ENCODE measurements at regions not wholly inside any gene's neighbourhood (a gene's known extent, or its start where the extent isn't known, plus 50 kb on each side); places are given as distances from the start of the nearest gene placed in this dataset.

DNA sequence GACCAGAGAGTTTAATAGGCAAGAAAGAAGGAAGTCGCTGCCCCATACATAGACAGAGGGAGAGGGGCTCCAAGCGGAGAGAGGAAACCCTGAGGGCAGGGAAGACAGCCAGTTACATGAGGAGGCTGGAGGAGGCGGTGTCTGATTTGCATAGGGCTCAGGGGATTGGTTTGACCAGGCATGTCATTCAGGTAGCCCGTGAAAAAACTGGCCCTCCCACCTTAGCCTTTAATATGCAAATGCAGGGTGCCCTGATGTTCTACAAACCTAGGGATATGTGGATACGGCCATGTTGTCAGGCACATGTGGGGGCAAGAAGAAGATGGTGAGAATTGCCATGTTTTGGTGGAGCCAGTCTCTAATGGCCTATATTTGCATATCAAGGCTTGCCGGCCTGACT lies 1461.6 kb downstream of the PCDH9 start:
- Histone ChIP-seq H3K4me3 (ENCODE audit: low read depth, low read length) (no peak overlapping the region), H3K27ac (ENCODE audit: low read depth, low read length) (no peak overlapping the region), H3K9me3 (ENCODE audit: control insufficient read depth, insufficient read depth, low read depth, low read length) (peaks cover 23% of the 10 kb centered on the region), H3K36me3 (ENCODE audit: control insufficient read depth, insufficient read depth, low read length) (no peaks in the 10 kb centered on the region), H3K27me3 (ENCODE audit: control insufficient read depth, insufficient read depth, low read length) (no peaks in the 10 kb centered on the region), H3K4me1 (ENCODE audit: control insufficient read depth, insufficient read depth, low read length) (0 out of 2 replicates have a peak, but pooled peaks cover 4% of the 10 kb centered on the region), H3K9ac (ENCODE audit: low read length) (no peak overlapping the region)

DNA sequence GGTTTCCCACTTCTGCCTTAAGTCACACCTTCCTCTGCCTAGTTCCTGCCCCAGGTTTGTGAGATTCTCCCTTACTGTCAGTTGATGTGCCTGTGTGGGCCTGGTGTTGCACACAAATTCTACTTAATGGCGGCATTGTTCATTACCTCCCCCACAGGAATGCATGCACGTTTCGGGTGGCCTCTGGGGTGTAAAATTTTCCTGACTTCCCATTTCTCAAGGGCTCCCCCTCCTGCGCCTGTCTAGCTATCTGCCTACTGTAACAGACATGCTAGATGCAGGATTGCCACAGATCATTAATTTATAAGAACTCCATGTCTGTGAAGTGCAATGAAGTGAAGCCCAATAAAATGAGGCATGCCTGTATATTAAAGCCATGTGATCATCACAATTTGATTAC lies 1466.3 kb downstream of the PCDH9 start:
- no peak overlapping the region for H3K9ac ChIP-seq (ENCODE audit: low read length)
- H3K27me3 ChIP-seq (ENCODE audit: control insufficient read depth, insufficient read depth, low read length) = no peaks in the 10 kb centered on the region
- H3K36me3 ChIP-seq (ENCODE audit: control insufficient read depth, insufficient read depth, low read length) = no peaks in the 10 kb centered on the region
- peaks cover 7% of the 10 kb centered on the region; the same call in 1 of the 2 replicates for H3K9me3 ChIP-seq (ENCODE audit: control insufficient read depth, insufficient read depth, low read depth, low read length)
- H3K4me1 ChIP-seq (ENCODE audit: control insufficient read depth, insufficient read depth, low read length) = 0 out of 2 replicates have a peak, but pooled peaks cover 4% of the 10 kb centered on the region
- H3K27ac ChIP-seq (ENCODE audit: low read depth, low read length) = no peak overlapping the region
- no peak overlapping the region for H3K4me3 ChIP-seq (ENCODE audit: low read depth, low read length)

DNA sequence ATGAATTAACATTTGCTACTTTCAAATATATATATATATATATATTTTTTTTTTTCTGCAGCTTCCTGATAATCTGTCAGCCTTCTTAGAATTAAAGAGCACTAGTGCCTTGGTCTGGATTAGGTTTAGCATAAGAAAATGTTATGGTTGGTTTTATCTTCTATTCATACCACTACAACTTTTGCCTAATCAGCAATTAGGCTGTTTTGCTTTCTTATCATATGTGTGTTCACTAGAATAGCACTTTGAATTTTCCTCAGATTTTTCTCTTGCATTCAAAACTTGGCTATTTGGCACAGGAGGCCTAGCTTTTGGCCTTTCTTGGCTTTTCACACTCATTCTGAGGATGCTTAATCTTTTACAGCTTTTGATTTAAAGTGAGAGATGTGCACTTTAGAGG lies 1468.1 kb downstream of the PCDH9 start:
- H3K27me3 ChIP-seq (ENCODE audit: control insufficient read depth, insufficient read depth, low read length) = no peaks in the 10 kb centered on the region
- H3K36me3 ChIP-seq (ENCODE audit: control insufficient read depth, insufficient read depth, low read length) = no peaks in the 10 kb centered on the region
- H3K9me3 ChIP-seq (ENCODE audit: control insufficient read depth, insufficient read depth, low read depth, low read length) = peaks cover 14% of the 10 kb centered on the region
- H3K9ac ChIP-seq (ENCODE audit: low read length) = no peak overlapping the region
- no peaks in the 10 kb centered on the region for H3K4me1 ChIP-seq (ENCODE audit: control insufficient read depth, insufficient read depth, low read length)
- no peak overlapping the region for H3K4me3 ChIP-seq (ENCODE audit: low read depth, low read length)
- H3K27ac ChIP-seq (ENCODE audit: low read depth, low read length) = no peak overlapping the region

DNA sequence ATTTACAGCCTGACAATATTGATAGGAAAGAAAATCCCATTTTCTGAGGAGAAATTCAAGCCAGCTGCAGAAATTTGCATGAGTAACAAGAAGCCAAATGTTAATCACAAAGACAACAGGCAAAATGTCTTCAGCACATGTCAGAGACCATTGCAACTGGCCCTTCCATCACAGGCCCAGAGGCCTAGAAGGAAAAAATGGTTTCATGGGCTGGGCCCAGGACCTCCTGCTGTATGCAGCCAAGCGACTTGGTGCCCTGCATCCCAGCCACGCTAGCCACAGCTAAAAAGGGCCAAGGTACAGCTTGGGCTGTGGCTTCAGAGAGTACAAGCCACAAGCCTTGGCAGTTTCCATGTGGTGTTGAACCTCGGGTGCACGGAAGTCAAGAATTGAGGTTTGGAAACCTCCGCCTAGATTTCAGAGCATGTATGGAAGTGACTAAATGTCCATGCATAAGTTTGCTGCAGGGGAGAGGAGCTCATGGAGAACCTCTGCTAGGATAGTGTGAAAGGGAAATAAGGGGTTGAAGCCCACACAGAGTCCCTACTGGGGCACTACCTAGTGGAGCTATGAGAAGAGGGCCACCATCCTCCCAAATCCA lies 1474.0 kb downstream of the PCDH9 start:
- no peak overlapping the region for H3K4me3 ChIP-seq (ENCODE audit: low read depth, low read length)

DNA sequence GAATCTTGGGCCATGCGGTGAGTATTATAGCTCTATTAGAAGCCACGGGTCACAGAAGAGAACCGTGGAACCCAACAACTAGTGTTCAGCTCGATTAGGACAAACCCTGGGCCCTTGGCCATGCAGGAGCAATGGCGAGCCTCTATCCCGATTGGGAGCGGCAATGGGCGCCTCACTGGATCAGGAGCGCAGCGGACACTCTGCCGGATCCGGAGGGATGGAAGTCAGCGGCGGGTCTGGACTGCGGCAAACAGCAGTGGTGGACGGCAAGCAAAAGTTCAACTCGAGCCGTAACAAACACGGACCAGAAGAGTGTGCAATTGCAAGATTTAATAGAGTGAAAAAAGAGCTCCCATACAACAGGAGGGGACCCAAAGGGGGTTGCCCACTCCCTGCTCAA lies 1481.9 kb downstream of the PCDH9 start:
- Histone ChIP-seq H3K27ac (ENCODE audit: low read depth, low read length) (no peak overlapping the region), H3K9me3 (ENCODE audit: control insufficient read depth, insufficient read depth, low read depth, low read length) (no peaks in the 10 kb centered on the region), H3K27me3 (ENCODE audit: control insufficient read depth, insufficient read depth, low read length) (no peaks in the 10 kb centered on the region), H3K4me1 (ENCODE audit: control insufficient read depth, insufficient read depth, low read length) (no peaks in the 10 kb centered on the region), H3K36me3 (ENCODE audit: control insufficient read depth, insufficient read depth, low read length) (no peaks in the 10 kb centered on the region), H3K4me3 (ENCODE audit: low read depth, low read length) (no peak overlapping the region), H3K9ac (ENCODE audit: low read length) (no peak overlapping the region)

More for the DNA sequence above, 1474.0 kb downstream of the PCDH9 start:
- no peaks in the 10 kb centered on the region for H3K4me1 ChIP-seq (ENCODE audit: control insufficient read depth, insufficient read depth, low read length)
- H3K9me3 ChIP-seq (ENCODE audit: control insufficient read depth, insufficient read depth, low read depth, low read length) = peaks cover 34% of the 10 kb centered on the region
- no peaks in the 10 kb centered on the region for H3K27me3 ChIP-seq (ENCODE audit: control insufficient read depth, insufficient read depth, low read length)
- no peak overlapping the region for H3K9ac ChIP-seq (ENCODE audit: low read length)
- H3K27ac ChIP-seq (ENCODE audit: low read depth, low read length) = no peak overlapping the region
- no peaks in the 10 kb centered on the region for H3K36me3 ChIP-seq (ENCODE audit: control insufficient read depth, insufficient read depth, low read length)

DNA sequence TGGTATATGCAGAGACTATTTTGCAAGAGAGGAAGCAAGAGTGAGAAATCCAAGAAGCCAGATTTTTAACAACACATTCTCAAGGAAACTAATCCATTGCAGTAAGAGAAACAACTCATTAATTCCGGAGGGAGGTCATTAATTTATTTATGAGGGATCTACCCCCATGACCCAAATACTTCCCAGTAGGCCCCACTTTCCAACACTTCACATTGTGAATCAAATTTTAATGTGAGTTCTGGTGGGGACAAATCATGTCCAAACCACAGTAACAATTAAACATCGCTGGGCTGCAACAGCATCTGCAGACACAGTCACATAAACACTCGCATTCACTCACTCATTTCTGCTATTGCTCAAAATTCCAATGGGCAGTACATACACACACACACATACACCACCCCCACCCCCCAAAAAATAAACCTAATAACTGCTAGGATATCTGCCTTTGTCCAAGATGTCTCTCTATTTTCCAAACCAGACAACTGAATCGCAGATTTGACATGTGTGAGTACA lies 1483.7 kb downstream of the PCDH9 start:
- Histone ChIP-seq H3K27me3 (ENCODE audit: control insufficient read depth, insufficient read depth, low read length) (no peaks in the 10 kb centered on the region), H3K4me3 (ENCODE audit: low read depth, low read length) (no peak overlapping the region), H3K27ac (ENCODE audit: low read depth, low read length) (no peak overlapping the region), H3K36me3 (ENCODE audit: control insufficient read depth, insufficient read depth, low read length) (no peaks in the 10 kb centered on the region), H3K9me3 (ENCODE audit: control insufficient read depth, insufficient read depth, low read depth, low read length) (no peaks in the 10 kb centered on the region), H3K9ac (ENCODE audit: low read length) (no peak overlapping the region), H3K4me1 (ENCODE audit: control insufficient read depth, insufficient read depth, low read length) (no peaks in the 10 kb centered on the region)

DNA sequence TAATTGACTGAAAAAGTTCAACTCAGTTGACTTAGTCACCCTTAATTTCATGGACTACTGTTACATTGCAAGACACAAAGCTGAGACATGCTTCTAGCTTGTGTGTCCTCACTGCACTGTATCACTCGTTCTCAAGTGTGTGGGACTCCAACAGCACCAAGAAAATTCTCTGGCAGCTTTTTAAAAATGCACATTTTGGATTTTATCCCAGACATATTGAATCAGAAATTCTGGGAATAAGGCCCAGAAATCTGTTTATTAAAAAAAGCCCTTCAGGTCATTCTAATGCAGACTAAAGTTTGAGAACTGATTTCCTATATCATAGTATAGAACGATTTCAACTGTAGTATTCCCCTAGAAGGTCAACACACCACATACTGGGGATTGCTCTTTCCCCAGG lies 1485.3 kb downstream of the PCDH9 start:
- Histone ChIP-seq H3K27ac (ENCODE audit: low read depth, low read length) (no peak overlapping the region), H3K9me3 (ENCODE audit: control insufficient read depth, insufficient read depth, low read depth, low read length) (no peaks in the 10 kb centered on the region), H3K36me3 (ENCODE audit: control insufficient read depth, insufficient read depth, low read length) (no peaks in the 10 kb centered on the region), H3K9ac (ENCODE audit: low read length) (no peak overlapping the region), H3K4me1 (ENCODE audit: control insufficient read depth, insufficient read depth, low read length) (no peaks in the 10 kb centered on the region), H3K27me3 (ENCODE audit: control insufficient read depth, insufficient read depth, low read length) (no peaks in the 10 kb centered on the region), H3K4me3 (ENCODE audit: low read depth, low read length) (no peak overlapping the region)

DNA sequence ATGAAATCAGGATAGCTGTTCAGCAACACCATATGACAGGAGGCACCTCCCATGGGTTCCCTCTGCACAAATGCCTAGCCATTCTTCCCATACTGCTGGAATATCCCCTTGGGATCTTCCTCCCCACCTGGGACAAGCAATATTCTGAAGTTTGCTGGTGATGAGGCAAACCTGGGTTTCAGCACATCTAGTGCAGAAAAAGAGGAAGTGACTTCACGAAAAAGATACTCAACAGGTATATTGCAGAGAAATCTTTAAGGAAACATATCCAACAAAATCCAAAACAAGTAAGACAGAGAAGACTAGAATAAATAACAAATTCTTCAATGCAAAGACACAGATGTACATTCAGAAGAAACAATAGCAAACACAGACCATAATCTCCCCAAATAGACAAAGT lies 1497.0 kb downstream of the PCDH9 start:
- 0 out of 2 replicates have a peak, but pooled peaks cover 4% of the 10 kb centered on the region for H3K9me3 ChIP-seq (ENCODE audit: control insufficient read depth, insufficient read depth, low read depth, low read length)
- H3K4me3 ChIP-seq (ENCODE audit: low read depth, low read length) = no peak overlapping the region
- H3K27ac ChIP-seq (ENCODE audit: low read depth, low read length) = no peak overlapping the region
- H3K36me3 ChIP-seq (ENCODE audit: control insufficient read depth, insufficient read depth, low read length) = no peaks in the 10 kb centered on the region
- H3K4me1 ChIP-seq (ENCODE audit: control insufficient read depth, insufficient read depth, low read length) = no peaks in the 10 kb centered on the region
- no peaks in the 10 kb centered on the region for H3K27me3 ChIP-seq (ENCODE audit: control insufficient read depth, insufficient read depth, low read length)
- no peak overlapping the region for H3K9ac ChIP-seq (ENCODE audit: low read length)

DNA sequence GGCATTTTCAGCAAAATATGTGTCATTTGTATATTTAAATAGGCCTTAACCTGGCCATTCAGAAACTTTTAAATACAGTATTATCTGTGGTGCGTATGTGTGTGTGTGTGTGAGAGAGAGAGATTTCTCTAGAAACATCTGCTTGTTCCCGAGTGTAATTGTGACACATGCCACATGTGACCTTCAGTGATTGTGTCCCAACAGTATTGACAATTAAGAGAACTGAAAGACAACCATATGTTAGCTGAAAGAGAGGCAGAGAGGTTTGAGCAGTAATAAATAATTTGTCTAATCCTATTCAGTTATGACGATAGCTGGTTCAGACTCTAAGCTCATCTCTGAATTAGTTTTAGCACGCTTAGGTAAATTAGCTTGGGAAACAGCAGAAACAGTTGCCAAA lies 1503.1 kb downstream of the PCDH9 start:
- Histone ChIP-seq H3K9me3 (ENCODE audit: control insufficient read depth, insufficient read depth, low read depth, low read length) (no peaks in the 10 kb centered on the region), H3K27ac (ENCODE audit: low read depth, low read length) (no peak overlapping the region), H3K4me3 (ENCODE audit: low read depth, low read length) (no peak overlapping the region), H3K9ac (ENCODE audit: low read length) (no peak overlapping the region), H3K4me1 (ENCODE audit: control insufficient read depth, insufficient read depth, low read length) (no peaks in the 10 kb centered on the region), H3K27me3 (ENCODE audit: control insufficient read depth, insufficient read depth, low read length) (no peaks in the 10 kb centered on the region), H3K36me3 (ENCODE audit: control insufficient read depth, insufficient read depth, low read length) (no peaks in the 10 kb centered on the region)

DNA sequence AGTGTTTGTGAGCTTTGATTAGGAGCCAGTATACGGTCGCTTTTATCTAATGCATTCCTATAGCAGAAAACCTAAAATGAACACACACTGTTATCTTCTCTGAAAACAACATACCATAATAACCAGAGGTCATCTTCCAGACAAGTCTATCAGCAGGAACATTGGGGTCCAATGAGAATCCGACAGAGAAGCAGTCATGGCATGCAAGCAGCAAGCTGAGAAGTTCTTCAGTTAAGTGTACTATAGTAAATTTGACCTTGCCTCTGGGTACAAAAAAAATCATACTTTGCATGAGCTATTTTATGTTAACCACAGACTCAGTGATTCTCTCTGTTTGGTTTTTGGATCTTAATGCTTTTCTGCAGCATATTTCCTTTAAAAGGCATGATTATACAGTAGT lies 1505.1 kb downstream of the PCDH9 start:
- Histone ChIP-seq H3K27me3 (ENCODE audit: control insufficient read depth, insufficient read depth, low read length) (no peaks in the 10 kb centered on the region), H3K9ac (ENCODE audit: low read length) (no peak overlapping the region), H3K36me3 (ENCODE audit: control insufficient read depth, insufficient read depth, low read length) (no peaks in the 10 kb centered on the region), H3K27ac (ENCODE audit: low read depth, low read length) (no peak overlapping the region), H3K4me1 (ENCODE audit: control insufficient read depth, insufficient read depth, low read length) (no peaks in the 10 kb centered on the region), H3K4me3 (ENCODE audit: low read depth, low read length) (no peak overlapping the region), H3K9me3 (ENCODE audit: control insufficient read depth, insufficient read depth, low read depth, low read length) (no peaks in the 10 kb centered on the region)

DNA sequence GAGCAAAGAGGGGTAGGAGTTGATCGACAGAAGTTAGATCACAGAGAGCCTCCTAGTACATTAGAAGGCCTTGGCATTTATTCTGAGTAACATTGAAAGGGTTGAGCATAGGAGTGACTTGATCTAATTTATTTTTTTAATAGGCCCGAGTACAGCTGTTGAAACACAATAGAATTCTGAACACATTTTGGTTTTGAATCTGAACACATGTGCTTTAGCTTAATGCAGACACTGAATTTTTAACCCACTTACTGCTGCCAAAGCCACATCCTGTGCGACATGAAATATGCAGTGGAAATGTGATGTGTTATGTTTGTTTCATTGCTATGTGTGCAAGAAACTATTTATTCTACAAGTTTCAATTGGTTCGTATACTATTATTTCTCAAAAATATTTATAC lies 1505.9 kb downstream of the PCDH9 start:
- Histone ChIP-seq H3K36me3 (ENCODE audit: control insufficient read depth, insufficient read depth, low read length) (no peaks in the 10 kb centered on the region), H3K9ac (ENCODE audit: low read length) (no peak overlapping the region), H3K4me1 (ENCODE audit: control insufficient read depth, insufficient read depth, low read length) (no peaks in the 10 kb centered on the region), H3K4me3 (ENCODE audit: low read depth, low read length) (no peak overlapping the region), H3K9me3 (ENCODE audit: control insufficient read depth, insufficient read depth, low read depth, low read length) (no peaks in the 10 kb centered on the region), H3K27me3 (ENCODE audit: control insufficient read depth, insufficient read depth, low read length) (no peaks in the 10 kb centered on the region), H3K27ac (ENCODE audit: low read depth, low read length) (no peak overlapping the region)
